Parathyroid adenoma (tissue), 2 donors: ENCODE measurements at regions not wholly inside any gene's neighbourhood (a gene's known extent, or its start where the extent isn't known, plus 50 kb on each side); places are given as distances from the start of the nearest gene placed in this dataset.

Experiments
- H2AFZ ChIP-seq: fragments of 300-600 bp; sonication (generic); one replicate; pipeline ENCODE4 v1.7.0; 2017; ENCODE audit warnings: antibody characterized with exemption, mild to moderate bottlenecking
- H3K27ac ChIP-seq: fragments of 300-600 bp; sonication (generic); one replicate; pipeline ENCODE4 v1.7.0; 2017
- H3K27me3 ChIP-seq: fragments of 300-600 bp; sonication (generic); one replicate; pipeline ENCODE4 v1.7.0; 2017; ENCODE audit warnings: low read length; ENCODE audit not compliant: control insufficient read depth, insufficient read depth
- H3K36me3 ChIP-seq: fragments of 300-600 bp; sonication (generic); one replicate; pipeline ENCODE4 v1.7.0; 2017; ENCODE audit warnings: low read length; ENCODE audit not compliant: control insufficient read depth, insufficient read depth
- H3K4me1 ChIP-seq: fragments of 300-600 bp; sonication (generic); one replicate; pipeline ENCODE4 v1.7.0; 2017; ENCODE audit warnings: control low read depth
- H3K4me2 ChIP-seq: fragments of 300-600 bp; sonication (generic); one replicate; pipeline ENCODE4 v1.7.0; 2017; ENCODE audit warnings: low read length
- H3K4me3 ChIP-seq: fragments of 300-600 bp; sonication (generic); one replicate; pipeline ENCODE4 v1.7.0; 2017; ENCODE audit warnings: low read depth, low read length
- H3K79me2 ChIP-seq: fragments of 300-600 bp; sonication (generic); one replicate; pipeline ENCODE4 v1.7.0; 2017; ENCODE audit warnings: control low read depth
- H3K9ac ChIP-seq: fragments of 300-600 bp; sonication (generic); one replicate; pipeline ENCODE4 v1.7.0; 2017; ENCODE audit warnings: mild to moderate bottlenecking
- H3K9me3 ChIP-seq: fragments of 300-600 bp; sonication (generic); one replicate; pipeline ENCODE4 v1.7.0; 2017; ENCODE audit warnings: low read length; ENCODE audit not compliant: control insufficient read depth
- TF ChIP-seq, protein P1 (sequence below): fragments of 300-600 bp; sonication (generic); IDR thresholded peaks from one replicate; pipeline ENCODE4 v1.7.0; 2017; ENCODE audit warnings: antibody characterized with exemption, mild to moderate bottlenecking
- donor health status: primary hyperparathyroidism.

DNA sequence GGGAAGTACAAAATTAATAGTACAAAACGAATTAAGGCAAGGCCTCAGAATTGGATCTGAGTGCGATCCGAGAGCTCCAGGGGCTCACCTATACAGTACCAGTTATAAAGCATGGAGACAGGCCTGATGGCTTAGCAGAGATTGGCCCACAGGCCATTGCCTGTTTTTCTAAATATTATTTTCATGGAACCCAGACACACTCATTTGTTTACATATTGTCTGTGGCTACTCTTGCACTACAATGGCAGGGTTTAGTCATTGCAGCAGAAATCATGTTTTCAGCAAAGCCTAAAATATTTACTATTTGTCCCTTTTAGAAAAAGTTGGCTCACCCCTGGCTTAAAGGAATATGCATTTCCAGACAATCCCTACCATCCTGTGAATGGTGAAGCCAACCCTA, 578.9 kb downstream of the PLPP3 start:
- Histone ChIP-seq H3K4me1 (no peaks in the 10 kb centered on the region), H3K36me3 (no peaks in the 10 kb centered on the region), H3K27me3 (no peaks in the 10 kb centered on the region)

GRCh38 chr1:55997536-55997935, 581.8 kb downstream of the PLPP3 start:
- no peak overlapping the region for H2AFZ ChIP-seq
- H3K79me2 ChIP-seq, result no peaks in the 10 kb centered on the region
- no peak overlapping the region for H3K4me2 ChIP-seq
- H3K36me3 ChIP-seq, result no peaks in the 10 kb centered on the region
- no peak overlapping the region for H3K9ac ChIP-seq
- TF ChIP-seq, protein P1, sequence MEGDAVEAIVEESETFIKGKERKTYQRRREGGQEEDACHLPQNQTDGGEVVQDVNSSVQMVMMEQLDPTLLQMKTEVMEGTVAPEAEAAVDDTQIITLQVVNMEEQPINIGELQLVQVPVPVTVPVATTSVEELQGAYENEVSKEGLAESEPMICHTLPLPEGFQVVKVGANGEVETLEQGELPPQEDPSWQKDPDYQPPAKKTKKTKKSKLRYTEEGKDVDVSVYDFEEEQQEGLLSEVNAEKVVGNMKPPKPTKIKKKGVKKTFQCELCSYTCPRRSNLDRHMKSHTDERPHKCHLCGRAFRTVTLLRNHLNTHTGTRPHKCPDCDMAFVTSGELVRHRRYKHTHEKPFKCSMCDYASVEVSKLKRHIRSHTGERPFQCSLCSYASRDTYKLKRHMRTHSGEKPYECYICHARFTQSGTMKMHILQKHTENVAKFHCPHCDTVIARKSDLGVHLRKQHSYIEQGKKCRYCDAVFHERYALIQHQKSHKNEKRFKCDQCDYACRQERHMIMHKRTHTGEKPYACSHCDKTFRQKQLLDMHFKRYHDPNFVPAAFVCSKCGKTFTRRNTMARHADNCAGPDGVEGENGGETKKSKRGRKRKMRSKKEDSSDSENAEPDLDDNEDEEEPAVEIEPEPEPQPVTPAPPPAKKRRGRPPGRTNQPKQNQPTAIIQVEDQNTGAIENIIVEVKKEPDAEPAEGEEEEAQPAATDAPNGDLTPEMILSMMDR, result no peak
- H3K27ac ChIP-seq, result no peak overlapping the region
- no peaks in the 10 kb centered on the region for H3K27me3 ChIP-seq
- no peaks in the 10 kb centered on the region for H3K9me3 ChIP-seq
- H3K4me3 ChIP-seq, result no peak overlapping the region
- H3K4me1 ChIP-seq, result no peaks in the 10 kb centered on the region

More for the DNA sequence above, 578.9 kb downstream of the PLPP3 start:
- TF ChIP-seq, protein P1, result no peak
- H3K4me3 ChIP-seq, result no peak overlapping the region
- H3K79me2 ChIP-seq, result no peaks in the 10 kb centered on the region
- H2AFZ ChIP-seq, result no peak overlapping the region
- H3K9me3 ChIP-seq, result no peaks in the 10 kb centered on the region
- no peak overlapping the region for H3K9ac ChIP-seq
- no peak overlapping the region for H3K4me2 ChIP-seq
- H3K27ac ChIP-seq, result no peak overlapping the region

- Histone ChIP-seq H3K79me2 (no peaks in the 10 kb centered on the region), H3K4me2 (no peak overlapping the region), H3K4me1 (no peaks in the 10 kb centered on the region), H3K9me3 (no peaks in the 10 kb centered on the region), H3K36me3 (no peaks in the 10 kb centered on the region), H3K27me3 (no peaks in the 10 kb centered on the region), H2AFZ (no peak overlapping the region), H3K27ac (no peak overlapping the region), H3K4me3 (no peak overlapping the region), H3K9ac (no peak overlapping the region)
- TF ChIP-seq, protein P1, result no peak
These were observed 585.6 kb downstream of the PLPP3 start for GRCh38 chr1:55993646-55994318.

- no peak overlapping the region for H2AFZ ChIP-seq
- no peaks in the 10 kb centered on the region for H3K9me3 ChIP-seq
- no peaks in the 10 kb centered on the region for H3K36me3 ChIP-seq
- no peak overlapping the region for H3K4me3 ChIP-seq
- no peaks in the 10 kb centered on the region for H3K4me1 ChIP-seq
- TF ChIP-seq, protein P1, result no peak
- no peaks in the 10 kb centered on the region for H3K79me2 ChIP-seq
- no peak overlapping the region for H3K9ac ChIP-seq
- no peaks in the 10 kb centered on the region for H3K27me3 ChIP-seq
- H3K27ac ChIP-seq, result no peak overlapping the region
- H3K4me2 ChIP-seq, result no peak overlapping the region
These were observed 589.4 kb downstream of the PLPP3 start for GRCh38 chr1:55990007-55990406.

DNA sequence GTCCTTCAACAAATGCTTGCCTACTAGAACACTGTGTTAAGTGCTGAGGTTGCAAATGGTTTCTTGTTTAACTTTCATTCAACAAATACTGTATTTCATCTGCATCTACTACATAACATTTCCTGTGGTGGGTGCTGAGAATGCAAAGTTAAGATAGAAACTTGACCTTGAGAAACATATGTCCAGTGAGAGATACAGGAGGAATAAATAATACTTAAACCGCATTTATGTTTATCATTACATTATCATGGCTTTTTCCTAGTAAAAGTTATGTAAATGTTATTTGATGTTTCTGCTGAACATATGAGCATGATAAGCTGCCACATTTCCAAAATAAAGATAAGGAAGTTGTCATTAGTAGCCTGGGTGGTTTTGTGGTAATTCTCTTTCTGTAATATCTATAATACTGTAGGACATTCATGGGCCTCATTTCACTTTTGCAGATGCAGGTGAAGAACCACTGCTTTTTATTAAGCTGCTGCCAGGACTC, 590.4 kb downstream of the PLPP3 start:
- H3K36me3 ChIP-seq, result no peaks in the 10 kb centered on the region
- no peak overlapping the region for H3K9ac ChIP-seq
- H2AFZ ChIP-seq, result no peak overlapping the region
- no peak overlapping the region for H3K4me3 ChIP-seq
- H3K4me2 ChIP-seq, result no peak overlapping the region
- H3K9me3 ChIP-seq, result no peaks in the 10 kb centered on the region
- no peaks in the 10 kb centered on the region for H3K4me1 ChIP-seq
- H3K27ac ChIP-seq, result no peak overlapping the region
- TF ChIP-seq, protein P1, result no peak
- no peaks in the 10 kb centered on the region for H3K27me3 ChIP-seq
- H3K79me2 ChIP-seq, result no peaks in the 10 kb centered on the region
